Glomerular visceral epithelial cell (primary cell): ENCODE measurements at regions not wholly inside any gene's neighbourhood (a gene's known extent, or its start where the extent isn't known, plus 50 kb on each side); places are given as distances from the start of the nearest gene placed in this dataset.
"Not testable (repeated sequence)": the region's sequence is repeated elsewhere in the genome, so short reads cannot be mapped to it uniquely, and the experiment has no call there.

Source experiments
- DNase-seq: peaks from one replicate; pipeline ENCODE4 v3.0.0-alpha.2; 2016; ENCODE audit errors: extremely low spot score

GRCh38 chr3:182503401-182503800, 289.9 kb upstream of the ATP11B start:
- DNase-seq = no peak

DNA sequence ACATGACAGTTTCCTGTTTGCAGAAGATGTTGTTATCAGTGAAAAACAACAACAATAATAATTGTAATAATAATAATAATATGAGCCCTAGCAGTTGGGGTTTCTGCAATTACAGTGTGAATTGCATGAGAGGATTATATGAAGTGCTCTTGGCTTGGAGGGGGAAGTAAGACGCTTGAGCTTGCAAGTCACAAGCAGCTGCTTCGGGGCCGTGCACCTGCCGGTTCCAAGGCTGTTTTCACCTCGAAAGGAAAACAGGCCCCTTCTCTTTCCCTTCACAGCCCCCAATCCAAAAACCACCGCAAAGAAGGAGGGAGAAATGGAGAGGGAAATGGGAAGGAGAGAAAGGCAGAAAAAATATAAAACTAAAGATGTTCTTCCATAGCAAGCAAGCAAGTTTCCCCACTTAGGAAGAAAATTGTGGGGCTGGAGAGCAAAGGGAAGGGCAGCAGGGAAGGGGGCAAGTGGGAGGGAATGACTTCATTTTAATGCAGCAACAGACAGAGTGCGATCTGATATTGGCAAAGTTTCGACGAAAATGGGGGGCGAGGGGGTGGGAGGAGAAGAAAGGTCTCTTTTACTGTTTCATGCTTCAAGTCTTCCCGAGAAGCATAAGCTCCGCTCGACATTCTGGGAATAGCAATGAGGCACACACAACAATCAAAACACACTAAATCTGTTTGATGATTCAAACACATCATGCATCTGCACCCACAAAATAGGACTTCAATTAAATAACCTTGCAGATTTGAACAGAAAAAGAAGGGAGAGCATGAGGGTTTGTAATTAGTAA, 284.2 kb upstream of the ATP11B start:
- DNase-seq = no peak

DNA sequence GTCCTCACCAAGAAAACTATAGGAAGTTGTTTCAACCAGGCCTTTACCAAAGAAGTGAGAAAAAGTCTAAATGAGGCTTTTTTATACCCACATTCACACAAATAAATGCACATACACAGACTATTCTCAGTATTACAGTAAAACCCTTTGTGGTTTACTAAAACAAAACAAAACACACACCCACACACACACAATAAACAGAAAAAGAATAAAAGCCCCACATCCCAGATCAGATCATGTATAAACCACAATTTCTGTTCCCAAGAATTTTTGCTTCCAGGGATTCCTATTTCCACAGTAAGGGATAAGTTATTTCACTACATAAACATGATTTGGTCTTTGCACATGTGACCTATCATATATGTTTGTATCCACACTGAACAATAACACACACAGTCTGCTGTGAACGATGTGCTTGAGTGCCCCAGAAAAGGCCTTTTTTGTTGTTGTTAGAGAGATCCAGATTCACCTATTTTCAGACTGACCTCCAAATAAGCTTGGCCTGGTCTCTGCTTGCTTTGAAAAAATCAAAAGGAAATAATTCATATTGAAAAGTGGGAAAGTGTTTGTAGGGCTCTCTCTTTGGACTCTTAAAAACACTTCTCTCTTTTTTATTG, 283.4 kb upstream of the ATP11B start:
- no peak for DNase-seq

- no peak for DNase-seq
Observed at GRCh38 chr3:182514236-182514964, 278.9 kb upstream of the ATP11B start.

DNA sequence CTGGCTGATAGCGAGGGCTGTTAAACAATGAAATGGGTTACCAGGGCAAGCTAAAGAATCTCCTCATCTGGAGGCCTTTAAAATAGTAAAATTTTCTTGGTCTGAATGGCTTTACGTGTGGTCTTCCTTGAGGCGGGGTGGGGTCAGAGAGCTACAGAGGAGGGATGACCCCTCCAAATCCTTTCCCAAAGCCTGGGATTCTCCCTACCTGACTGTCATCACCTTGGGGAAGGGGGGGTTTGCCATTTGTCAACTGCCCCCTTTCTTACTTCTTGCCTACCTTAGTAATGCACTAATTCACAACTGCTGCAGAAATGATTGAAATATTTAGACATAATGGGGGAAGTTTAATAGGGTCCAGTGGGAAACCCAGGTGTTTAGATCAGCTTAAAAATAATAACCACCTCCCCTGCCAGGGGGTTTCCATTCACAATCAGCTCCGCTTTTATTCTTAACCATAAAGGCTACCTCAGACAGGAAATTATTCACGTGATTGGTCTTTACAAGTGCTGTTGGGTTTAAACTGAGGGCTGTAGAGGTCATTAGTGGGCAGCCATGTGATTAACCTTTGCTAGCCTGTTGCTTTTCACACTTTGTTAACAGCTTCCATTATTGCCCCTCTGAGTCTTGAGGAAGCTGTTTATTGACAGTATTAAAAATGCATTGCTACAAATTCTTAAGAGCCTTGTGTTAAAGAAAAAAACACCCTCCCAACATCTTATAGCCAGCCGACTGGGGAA, 276.5 kb upstream of the ATP11B start:
- DNase-seq = no peak

GRCh38 chr3:182519569-182519968, 273.7 kb upstream of the ATP11B start:
- no peak for DNase-seq

DNA sequence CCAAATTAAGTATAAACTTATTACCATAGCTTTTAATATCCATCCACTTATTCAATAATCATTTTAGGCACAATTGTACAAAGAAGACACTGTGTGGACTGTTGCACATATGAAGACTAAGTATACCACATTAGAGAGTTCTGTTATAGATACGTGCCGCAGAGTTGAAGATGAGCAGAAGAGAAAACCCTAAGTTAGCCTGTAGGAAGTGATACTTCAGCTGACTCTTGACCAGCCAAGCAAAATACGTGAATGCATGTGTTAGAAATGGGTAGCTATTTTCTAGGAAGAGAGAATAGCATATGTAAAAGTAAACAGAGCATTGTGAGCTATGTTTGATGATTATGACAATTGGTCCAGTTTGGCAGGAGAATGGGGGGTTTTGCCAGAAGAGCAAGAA, 272.0 kb upstream of the ATP11B start:
- DNase-seq = no peak

DNA sequence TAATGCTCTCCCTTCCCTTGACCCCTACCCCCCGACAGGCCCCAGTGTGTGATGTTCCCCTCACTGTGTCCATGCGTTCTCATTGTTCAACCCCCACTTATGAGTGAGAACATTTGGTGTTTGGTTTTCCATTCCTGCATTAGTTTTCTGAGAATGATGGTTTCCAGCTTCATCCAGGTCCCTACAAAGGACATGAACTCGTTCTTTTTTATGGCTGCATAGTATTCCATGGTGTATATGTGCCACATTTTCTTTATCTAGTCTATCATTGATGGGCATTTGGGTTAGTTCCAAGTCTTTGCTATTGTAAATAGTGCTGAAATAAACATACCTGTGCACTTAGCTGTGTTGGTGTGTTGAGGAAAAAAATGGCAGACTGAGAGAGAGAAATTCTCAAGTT, 269.9 kb upstream of the ATP11B start:
- DNase-seq = not testable (repeated sequence)

GRCh38 chr3:182523836-182524235, 269.5 kb upstream of the ATP11B start:
- DNase-seq = no peak

- DNase-seq = no peak
Observed at GRCh38 chr3:182524711-182525401, 268.4 kb upstream of the ATP11B start.

GRCh38 chr3:182525766-182526374, 267.4 kb upstream of the ATP11B start:
- no peak for DNase-seq

DNA sequence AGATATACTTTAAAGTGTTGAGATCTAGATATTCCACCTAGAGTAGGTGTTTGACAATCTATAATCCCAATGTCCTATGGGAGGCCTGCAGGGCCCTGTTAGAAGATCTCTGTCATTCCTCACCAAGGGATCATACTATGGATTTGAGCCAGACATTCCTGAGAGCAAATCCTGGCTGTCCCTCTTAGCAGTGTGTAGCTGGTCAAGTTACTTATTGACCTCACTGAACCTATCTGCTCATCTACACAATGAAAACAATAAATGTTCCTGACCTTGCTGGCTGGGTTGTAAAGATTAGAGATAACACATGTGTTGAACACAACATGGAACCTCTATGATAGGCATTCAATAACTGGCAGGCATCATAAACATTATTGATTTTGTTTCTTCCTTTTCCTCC, 265.6 kb upstream of the ATP11B start:
- DNase-seq = peak; percentile 58

GRCh38 chr3:182530316-182530715, 263.0 kb upstream of the ATP11B start:
- DNase-seq = no peak

- DNase-seq = peak; percentile 6
Observed at GRCh38 chr3:182533394-182533793, 259.9 kb upstream of the ATP11B start.

DNA sequence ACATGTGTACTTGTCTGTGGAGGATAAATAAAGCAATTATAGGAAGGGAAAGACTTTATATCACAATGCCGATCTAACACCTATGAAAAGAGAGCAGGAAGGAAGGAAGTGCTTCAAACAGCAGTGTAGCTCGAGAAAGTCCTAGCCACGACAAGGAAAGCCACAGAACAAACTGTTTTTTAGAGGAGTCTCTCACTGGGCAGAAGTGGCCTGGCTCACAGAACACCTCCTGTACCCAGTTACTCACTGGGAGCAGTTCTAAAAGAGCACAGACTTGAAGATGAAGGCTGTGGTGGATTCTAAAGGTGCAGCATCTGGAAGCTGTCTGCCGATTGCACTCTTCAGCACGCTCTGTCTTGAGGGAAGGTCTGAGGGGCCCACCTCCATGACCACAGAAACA, 248.8 kb upstream of the ATP11B start:
- DNase-seq = no peak

- no peak for DNase-seq
Observed at GRCh38 chr3:182562274-182562673, 231.0 kb upstream of the ATP11B start.

DNA sequence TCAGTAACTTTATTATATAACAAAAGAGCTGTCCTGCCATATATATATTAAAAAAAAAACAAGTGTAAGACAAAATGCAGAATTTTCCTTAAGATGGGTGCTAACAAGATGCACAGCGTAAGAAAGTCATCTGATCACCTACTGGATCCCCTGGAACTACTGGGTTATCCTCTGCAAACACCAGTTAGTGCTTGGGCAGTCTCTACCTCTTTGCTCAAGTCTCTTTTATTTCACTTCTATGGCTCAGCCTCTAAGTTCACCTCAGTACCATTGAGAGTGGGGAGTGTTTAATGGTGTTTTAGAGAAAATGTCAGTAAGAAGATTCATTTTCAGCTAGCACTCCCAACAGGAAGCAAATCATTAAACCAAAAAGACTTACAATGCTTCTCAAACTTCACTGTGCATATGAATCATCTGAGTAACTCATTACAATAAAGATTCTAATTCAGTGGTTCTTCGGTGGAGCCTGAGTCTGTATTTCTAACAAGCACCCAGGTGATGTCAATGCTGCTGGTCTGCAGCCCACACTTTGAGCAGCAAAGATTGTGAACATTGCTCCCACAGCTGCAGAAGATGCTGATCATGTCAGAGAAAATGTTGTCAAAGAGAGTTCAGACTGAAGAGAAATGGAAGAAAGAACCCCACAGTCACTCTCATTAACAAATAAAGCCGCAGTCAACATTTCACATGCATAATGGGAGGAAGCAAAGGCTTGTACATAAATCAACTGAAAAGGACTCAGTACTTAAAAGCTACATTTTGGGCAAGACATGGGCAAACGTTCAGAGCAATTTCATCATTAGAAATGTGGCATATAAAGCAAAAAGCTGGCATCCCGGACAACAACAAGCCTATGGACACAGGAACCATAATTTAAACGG, 227.1 kb upstream of the ATP11B start:
- peak; percentile 2 for DNase-seq

GRCh38 chr3:182567700-182568099, 225.6 kb upstream of the ATP11B start:
- DNase-seq = no peak

- DNase-seq = no peak
Observed at GRCh38 chr3:182568261-182568660, 225.0 kb upstream of the ATP11B start.

DNA sequence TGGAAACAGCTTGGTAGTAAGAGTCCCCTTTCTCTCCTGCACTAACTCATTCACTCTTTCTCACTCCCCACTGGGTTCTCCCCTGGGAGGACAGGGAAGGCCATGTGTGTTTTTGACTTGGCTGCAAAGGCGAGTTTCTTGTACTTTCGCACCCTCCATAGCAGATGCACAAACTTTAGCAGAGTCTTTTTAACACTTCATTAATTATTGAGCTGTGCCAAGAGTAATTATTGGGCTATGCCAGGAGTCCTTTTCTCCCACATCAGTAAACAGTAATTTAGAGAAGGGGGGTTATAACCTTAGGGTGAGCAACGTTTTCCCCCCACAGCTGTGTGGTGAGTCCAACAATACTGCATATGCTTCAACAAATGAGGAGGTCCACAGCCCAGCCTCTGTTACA, 224.4 kb upstream of the ATP11B start:
- DNase-seq = no peak
